ENCODE measurements at regions not wholly inside any gene's neighbourhood (a gene's known extent, or its start where the extent isn't known, plus 50 kb on each side); places are given as distances from the start of the nearest gene placed in this dataset.

DNA sequence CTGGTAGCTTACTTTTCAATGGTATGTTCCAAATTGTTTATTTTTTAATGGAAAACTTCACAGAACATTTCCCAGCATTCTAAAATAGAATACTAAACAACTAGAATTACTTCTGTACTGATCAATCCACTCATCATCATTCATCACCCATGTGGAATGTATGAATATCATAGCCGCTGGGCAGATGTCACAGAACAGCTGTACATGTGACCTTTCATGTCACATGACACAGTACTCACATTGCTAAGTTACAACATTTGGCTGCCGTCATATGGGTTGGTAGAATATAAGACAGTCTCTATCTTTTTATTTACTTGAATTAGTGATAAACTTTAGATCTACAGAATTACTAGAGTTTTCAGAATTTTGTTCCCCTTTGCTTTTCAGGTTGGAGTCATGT, 387.6 kb downstream of the ZEB2 start:
- 91% methylated on average over 2 of the region's 2 CpGs for WGBS
- TF ChIP-seq, protein P1, sequence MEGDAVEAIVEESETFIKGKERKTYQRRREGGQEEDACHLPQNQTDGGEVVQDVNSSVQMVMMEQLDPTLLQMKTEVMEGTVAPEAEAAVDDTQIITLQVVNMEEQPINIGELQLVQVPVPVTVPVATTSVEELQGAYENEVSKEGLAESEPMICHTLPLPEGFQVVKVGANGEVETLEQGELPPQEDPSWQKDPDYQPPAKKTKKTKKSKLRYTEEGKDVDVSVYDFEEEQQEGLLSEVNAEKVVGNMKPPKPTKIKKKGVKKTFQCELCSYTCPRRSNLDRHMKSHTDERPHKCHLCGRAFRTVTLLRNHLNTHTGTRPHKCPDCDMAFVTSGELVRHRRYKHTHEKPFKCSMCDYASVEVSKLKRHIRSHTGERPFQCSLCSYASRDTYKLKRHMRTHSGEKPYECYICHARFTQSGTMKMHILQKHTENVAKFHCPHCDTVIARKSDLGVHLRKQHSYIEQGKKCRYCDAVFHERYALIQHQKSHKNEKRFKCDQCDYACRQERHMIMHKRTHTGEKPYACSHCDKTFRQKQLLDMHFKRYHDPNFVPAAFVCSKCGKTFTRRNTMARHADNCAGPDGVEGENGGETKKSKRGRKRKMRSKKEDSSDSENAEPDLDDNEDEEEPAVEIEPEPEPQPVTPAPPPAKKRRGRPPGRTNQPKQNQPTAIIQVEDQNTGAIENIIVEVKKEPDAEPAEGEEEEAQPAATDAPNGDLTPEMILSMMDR (IDR thresholded peaks at IDR 0.05; ENCODE audit: low read depth, low read length, missing input control): no peak
- TF ChIP-seq, protein P2, sequence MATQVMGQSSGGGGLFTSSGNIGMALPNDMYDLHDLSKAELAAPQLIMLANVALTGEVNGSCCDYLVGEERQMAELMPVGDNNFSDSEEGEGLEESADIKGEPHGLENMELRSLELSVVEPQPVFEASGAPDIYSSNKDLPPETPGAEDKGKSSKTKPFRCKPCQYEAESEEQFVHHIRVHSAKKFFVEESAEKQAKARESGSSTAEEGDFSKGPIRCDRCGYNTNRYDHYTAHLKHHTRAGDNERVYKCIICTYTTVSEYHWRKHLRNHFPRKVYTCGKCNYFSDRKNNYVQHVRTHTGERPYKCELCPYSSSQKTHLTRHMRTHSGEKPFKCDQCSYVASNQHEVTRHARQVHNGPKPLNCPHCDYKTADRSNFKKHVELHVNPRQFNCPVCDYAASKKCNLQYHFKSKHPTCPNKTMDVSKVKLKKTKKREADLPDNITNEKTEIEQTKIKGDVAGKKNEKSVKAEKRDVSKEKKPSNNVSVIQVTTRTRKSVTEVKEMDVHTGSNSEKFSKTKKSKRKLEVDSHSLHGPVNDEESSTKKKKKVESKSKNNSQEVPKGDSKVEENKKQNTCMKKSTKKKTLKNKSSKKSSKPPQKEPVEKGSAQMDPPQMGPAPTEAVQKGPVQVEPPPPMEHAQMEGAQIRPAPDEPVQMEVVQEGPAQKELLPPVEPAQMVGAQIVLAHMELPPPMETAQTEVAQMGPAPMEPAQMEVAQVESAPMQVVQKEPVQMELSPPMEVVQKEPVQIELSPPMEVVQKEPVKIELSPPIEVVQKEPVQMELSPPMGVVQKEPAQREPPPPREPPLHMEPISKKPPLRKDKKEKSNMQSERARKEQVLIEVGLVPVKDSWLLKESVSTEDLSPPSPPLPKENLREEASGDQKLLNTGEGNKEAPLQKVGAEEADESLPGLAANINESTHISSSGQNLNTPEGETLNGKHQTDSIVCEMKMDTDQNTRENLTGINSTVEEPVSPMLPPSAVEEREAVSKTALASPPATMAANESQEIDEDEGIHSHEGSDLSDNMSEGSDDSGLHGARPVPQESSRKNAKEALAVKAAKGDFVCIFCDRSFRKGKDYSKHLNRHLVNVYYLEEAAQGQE (IDR thresholded peaks at IDR 0.05): no peak
- no peak for TF ChIP-seq HNF4G (IDR thresholded peaks at IDR 0.05)
- TF ChIP-seq, protein P3, sequence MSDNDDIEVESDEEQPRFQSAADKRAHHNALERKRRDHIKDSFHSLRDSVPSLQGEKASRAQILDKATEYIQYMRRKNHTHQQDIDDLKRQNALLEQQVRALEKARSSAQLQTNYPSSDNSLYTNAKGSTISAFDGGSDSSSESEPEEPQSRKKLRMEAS (IDR thresholded peaks at IDR 0.05): no peak
- Histone ChIP-seq H3K9me3 (ENCODE audit: control insufficient read depth in 4 of 4, low read length in 3 of 4) (no peaks in the 10 kb centered on the region), H3K27ac (ENCODE audit: low read depth in 1 of 2, low read length in 2 of 2) (no peak overlapping the region), H3K9ac (ENCODE audit: low read depth in 1 of 2, low read length in 2 of 2) (no peak overlapping the region), H3K36me3 (ENCODE audit: control insufficient read depth in 4 of 4, insufficient read depth in 3 of 4, low read depth in 1 of 4, low read length in 3 of 4) (no peaks in the 10 kb centered on the region), H3K27me3 (ENCODE audit: control insufficient read depth in 4 of 4, insufficient read depth in 4 of 4, low read length in 3 of 4) (no peaks in the 10 kb centered on the region), H3K4me1 (ENCODE audit: control insufficient read depth in 4 of 4, insufficient read depth in 4 of 4, low read length in 3 of 4) (no peaks in the 10 kb centered on the region), H3K4me3 (ENCODE audit: low read depth in 1 of 3, low read length in 3 of 3) (no peak overlapping the region)
- no peak for DNase-seq (ENCODE audit: low spot score)

DNA sequence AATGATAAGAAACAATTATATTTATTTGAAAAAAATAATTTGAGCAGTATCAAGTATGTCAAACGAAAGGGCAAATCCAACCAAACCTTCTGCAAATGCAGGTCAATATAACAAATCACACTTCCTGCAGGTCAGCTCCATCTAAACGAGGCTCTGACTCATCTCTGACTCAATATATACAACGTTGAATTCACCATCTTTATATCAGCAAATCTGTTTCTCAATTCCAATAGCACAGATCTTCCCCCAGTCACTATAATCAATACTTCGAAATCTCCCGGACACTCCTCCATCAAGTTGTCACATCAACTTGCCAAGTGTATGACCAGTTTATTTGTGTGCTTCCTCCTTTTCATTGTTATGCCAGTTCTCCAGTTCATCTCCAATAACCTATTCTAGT, 388.9 kb downstream of the ZEB2 start:
- Histone ChIP-seq H3K4me1 (ENCODE audit: control insufficient read depth in 4 of 4, insufficient read depth in 4 of 4, low read length in 3 of 4) (no peaks in the 10 kb centered on the region), H3K27me3 (ENCODE audit: control insufficient read depth in 4 of 4, insufficient read depth in 4 of 4, low read length in 3 of 4) (no peaks in the 10 kb centered on the region), H3K4me3 (ENCODE audit: low read depth in 1 of 3, low read length in 3 of 3) (no peak overlapping the region), H3K9me3 (ENCODE audit: control insufficient read depth in 4 of 4, low read length in 3 of 4) (no peaks in the 10 kb centered on the region), H3K27ac (ENCODE audit: low read depth in 1 of 2, low read length in 2 of 2) (no peak overlapping the region), H3K9ac (ENCODE audit: low read depth in 1 of 2, low read length in 2 of 2) (no peak overlapping the region), H3K36me3 (ENCODE audit: control insufficient read depth in 4 of 4, insufficient read depth in 3 of 4, low read depth in 1 of 4, low read length in 3 of 4) (no peaks in the 10 kb centered on the region)
- 85% methylated on average over 5 of the region's 5 CpGs for WGBS
- TF ChIP-seq, protein P3 (IDR thresholded peaks at IDR 0.05): no peak
- no peak for TF ChIP-seq NR2F2 (IDR thresholded peaks at IDR 0.05)
- TF ChIP-seq RXRA (IDR thresholded peaks at IDR 0.05): no peak
- no peak for TF ChIP-seq HNF4A (conservative IDR thresholded peaks at IDR 0.05)
- no peak for TF ChIP-seq GABPA (IDR thresholded peaks at IDR 0.05 in 1 of 2, conservative IDR thresholded peaks at IDR 0.05 in 1 of 2)
- TF ChIP-seq TAF1 (conservative IDR thresholded peaks at IDR 0.05): no peak
- TF ChIP-seq, protein P2 (IDR thresholded peaks at IDR 0.05): no peak
- DNase-seq (ENCODE audit: low spot score): no peak
